Calu3 (cell line): ENCODE measurements at regions not wholly inside any gene's neighbourhood (a gene's known extent, or its start where the extent isn't known, plus 50 kb on each side); places are given as distances from the start of the nearest gene placed in this dataset.
"Not testable (repeated sequence)": the region's sequence is repeated elsewhere in the genome, so short reads cannot be mapped to it uniquely, and the experiment has no call there.

ENCODE experiments used
- BruUV-seq: library from RNA; stranded (reverse); fragments of 400-500 nt; replicated peaks from 2 replicates; lab custom pipeline; 2021; lab: Mats Ljungman, UMichigan
- CTCF ChIA-PET: fragments of 300-600 bp; sonication (Branson Sonifier 250); formaldehyde crosslinking; loops from one replicate; lab custom pipeline; 2022; ENCODE audit warnings: antibody characterized with exemption; lab: Charles Lee
- DNase-seq: peaks from one replicate; pipeline ENCODE4 v3.0.0; 2022
- H3K27ac Mint-ChIP-seq: one replicate; pipeline ENCODE4 v1.8.0; 2022; ENCODE audit warnings: mixed read lengths; ENCODE audit not compliant: unreplicated experiment
- H3K27me3 Mint-ChIP-seq: one replicate; pipeline ENCODE4 v1.8.0; 2022; ENCODE audit warnings: mixed read lengths; ENCODE audit not compliant: unreplicated experiment
- H3K36me3 Mint-ChIP-seq: one replicate; pipeline ENCODE4 v1.8.0; 2022; ENCODE audit warnings: mild to moderate bottlenecking, moderate library complexity, mixed read lengths; ENCODE audit not compliant: insufficient read depth, unreplicated experiment
- H3K4me1 Mint-ChIP-seq: one replicate; pipeline ENCODE4 v1.8.0; 2022; ENCODE audit warnings: mild to moderate bottlenecking, low read depth, mixed read lengths; ENCODE audit not compliant: unreplicated experiment
- H3K4me3 Mint-ChIP-seq: one replicate; pipeline ENCODE4 v1.8.0; 2022; ENCODE audit warnings: mild to moderate bottlenecking, low read depth, moderate library complexity, mixed read lengths; ENCODE audit not compliant: unreplicated experiment
- H3K9me3 Mint-ChIP-seq: one replicate; pipeline ENCODE4 v1.8.0; 2022; ENCODE audit warnings: low read depth, mixed read lengths; ENCODE audit not compliant: unreplicated experiment
- CTCF ChIP-seq: fragments of 200-600 bp; IDR thresholded peaks from one replicate; pipeline ENCODE4 v1.8.0; 2022; ENCODE audit warnings: antibody characterized with exemption; ENCODE audit not compliant: unreplicated experiment
- intact Hi-C: fragments of 100-400 bp; cut with micrococcal nuclease; formaldehyde crosslinking; loops from one replicate; pipeline ENCODE4 v1.10.0; 2022; ENCODE audit not compliant: unreplicated experiment

GRCh38 chr1:30100524-30100862 is 622.9 kb downstream of the MATN1 start:
- no peak for TF ChIP-seq CTCF
- DNase-seq: no peak
- H3K27ac Mint-ChIP-seq: no peak overlapping the region
- no peaks in the 10 kb centered on the region for H3K9me3 Mint-ChIP-seq
- H3K27me3 Mint-ChIP-seq: peaks cover 85% of the 10 kb centered on the region
- BruUV-seq: no TSS peak
- no peaks in the 10 kb centered on the region for H3K36me3 Mint-ChIP-seq
- H3K4me3 Mint-ChIP-seq: no peak overlapping the region
- CTCF ChIA-PET: no interaction called here
- intact Hi-C loops: loop anchor here (10.0 kb wide), 2 partner anchors 586 to 604 kb away; no protein-coding TSS in a partner anchor
- H3K4me1 Mint-ChIP-seq: no peaks in the 10 kb centered on the region

DNA sequence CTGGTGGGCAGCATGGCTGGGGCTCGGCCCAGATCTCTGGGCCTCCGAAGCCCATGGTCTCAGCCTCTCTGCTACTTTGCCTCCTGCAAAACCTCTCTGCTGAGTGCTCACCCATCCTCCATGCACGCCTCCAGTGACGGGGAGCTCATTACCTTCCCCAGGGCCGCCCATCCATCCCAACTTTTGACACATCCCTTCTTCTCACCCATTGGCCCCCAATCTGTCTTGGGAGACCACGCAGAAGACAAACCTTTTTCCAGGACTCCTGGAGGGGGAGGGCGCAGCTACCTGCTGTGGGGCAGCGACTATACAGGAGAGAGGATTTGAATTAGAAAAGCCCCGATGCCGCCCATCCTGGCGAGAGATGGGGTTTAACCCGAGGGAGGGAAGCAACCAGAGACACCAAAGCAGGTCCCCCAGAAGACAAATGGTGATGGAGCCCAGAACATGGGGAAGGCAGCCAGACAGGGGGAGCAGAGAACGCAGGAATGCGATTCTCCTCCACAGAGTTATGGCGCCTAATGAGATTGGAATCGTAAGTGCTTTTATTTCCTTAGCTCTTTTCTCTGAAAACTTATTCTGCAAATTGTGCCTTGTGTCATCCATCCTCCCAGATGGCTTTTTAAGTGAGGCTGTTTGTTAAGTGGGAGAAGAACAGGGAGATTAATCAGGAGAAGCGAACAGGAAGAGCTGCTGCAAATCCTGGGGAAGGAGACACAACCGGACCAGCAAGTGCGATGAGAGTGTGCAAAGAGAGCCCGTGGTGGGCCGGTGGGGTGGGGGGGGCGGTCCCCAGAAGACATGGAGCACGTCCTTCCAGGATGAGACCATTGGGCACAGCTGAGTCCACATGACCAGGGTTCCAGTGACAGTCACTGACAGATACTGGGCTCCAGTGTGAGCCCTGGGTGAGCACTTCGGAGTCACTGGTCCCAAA is 623.5 kb downstream of the MATN1 start:
- BruUV-seq: no TSS peak
- no peak overlapping the region for H3K4me3 Mint-ChIP-seq
- H3K4me1 Mint-ChIP-seq: no peaks in the 10 kb centered on the region
- H3K27me3 Mint-ChIP-seq: peaks cover 79% of the 10 kb centered on the region
- H3K9me3 Mint-ChIP-seq: no peaks in the 10 kb centered on the region
- CTCF ChIA-PET: no interaction called here
- intact Hi-C loops: loop anchor here (5.0 to 10.0 kb wide), 3 partner anchors 392 to 605 kb away; no protein-coding TSS in a partner anchor
- H3K36me3 Mint-ChIP-seq: no peaks in the 10 kb centered on the region
- TF ChIP-seq CTCF: no peak
- H3K27ac Mint-ChIP-seq: no peak overlapping the region
- no peak for DNase-seq

DNA sequence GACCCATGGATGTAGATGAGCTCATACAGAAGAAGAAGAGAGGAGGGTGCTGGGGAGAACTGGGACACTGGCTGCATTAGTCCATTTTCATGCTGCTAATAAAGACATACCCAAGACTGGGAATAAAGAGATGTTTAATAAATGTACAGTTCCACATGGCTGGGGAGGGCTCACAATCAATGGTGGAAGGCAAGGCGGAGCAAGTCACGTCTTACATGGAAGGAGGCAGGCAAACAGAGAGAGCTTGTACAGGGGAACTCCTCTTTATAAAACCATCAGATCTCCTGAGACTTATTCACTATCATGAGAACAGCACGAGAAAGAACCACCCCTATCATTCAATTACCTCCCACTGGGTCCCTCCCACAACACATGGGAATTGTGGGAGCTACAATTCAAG is 625.5 kb downstream of the MATN1 start:
- intact Hi-C loops: loop anchor here (5.0 kb wide), 1 partner anchor 394 kb away; no protein-coding TSS in a partner anchor
- H3K4me3 Mint-ChIP-seq, DNase-seq, BruUV-seq, H3K36me3 Mint-ChIP-seq, CTCF ChIA-PET, H3K9me3 Mint-ChIP-seq, H3K4me1 Mint-ChIP-seq, H3K27ac Mint-ChIP-seq: not testable (repeated sequence)
- H3K27me3 Mint-ChIP-seq: peaks cover 59% of the 10 kb centered on the region

GRCh38 chr1:30095451-30096025 is 627.8 kb downstream of the MATN1 start:
- CTCF ChIA-PET: no interaction called here

More at GRCh38 chr1:30095451-30096025, 627.8 kb downstream of the MATN1 start:
- no peak overlapping the region for H3K4me3 Mint-ChIP-seq
- no TSS peak for BruUV-seq
- TF ChIP-seq CTCF: no peak
- H3K4me1 Mint-ChIP-seq: no peaks in the 10 kb centered on the region
- H3K27me3 Mint-ChIP-seq: peaks cover 36% of the 10 kb centered on the region
- no peak for DNase-seq
- H3K36me3 Mint-ChIP-seq: no peaks in the 10 kb centered on the region
- no peak overlapping the region for H3K27ac Mint-ChIP-seq
- intact Hi-C loops: loop anchor here (5.0 kb wide), 1 partner anchor 397 kb away; no protein-coding TSS in a partner anchor
- H3K9me3 Mint-ChIP-seq: peaks cover 10% of the 10 kb centered on the region
